ENCODE measurements at regions not wholly inside any gene's neighbourhood (a gene's known extent, or its start where the extent isn't known, plus 50 kb on each side); places are given as distances from the start of the nearest gene placed in this dataset.

- Histone ChIP-seq H3K36me3 (ENCODE audit: control insufficient read depth in 2 of 2, insufficient read depth in 1 of 2, low read length in 2 of 2) (no peaks in the 10 kb centered on the region), H3K4me1 (ENCODE audit: control insufficient read depth, insufficient read depth, low read length) (no peaks in the 10 kb centered on the region), H3K9me3 (ENCODE audit: control insufficient read depth, insufficient read depth, low read depth, low read length) (no peaks in the 10 kb centered on the region), H3K4me3 (ENCODE audit: low read depth, low read length) (no peak overlapping the region), H3K27ac (ENCODE audit: extremely low read depth, low read depth, low read length) (no peak overlapping the region)
- no peak for TF ChIP-seq MEIS1 (CRISPR knock-in tag; IDR thresholded peaks at IDR 0.05; ENCODE audit: borderline replicate concordance)
- TF ChIP-seq ZNF830 (tag by site-specific recombination; IDR thresholded peaks at IDR 0.05; ENCODE audit: low read depth) = no peak
- no peak for TF ChIP-seq GLI2 (tag by site-specific recombination; IDR thresholded peaks at IDR 0.05; ENCODE audit: borderline replicate concordance, low read depth)
- TF ChIP-seq ZNF645 (tag by site-specific recombination; IDR thresholded peaks at IDR 0.05) = no peak
- no peak for TF ChIP-seq ZNF23 (tag by site-specific recombination; IDR thresholded peaks at IDR 0.05; ENCODE audit: borderline replicate concordance)
- no peak for TF ChIP-seq ZBTB48 (tag by site-specific recombination; IDR thresholded peaks at IDR 0.05)
- TF ChIP-seq ZBTB1 (tag by site-specific recombination; IDR thresholded peaks at IDR 0.05) = no peak
- TF ChIP-seq BCL6B (tag by site-specific recombination; IDR thresholded peaks at IDR 0.05) = no peak
- no peak for TF ChIP-seq ZNF146 (tag by site-specific recombination; IDR thresholded peaks at IDR 0.05)
- ChIA-PET POLR2A (no interaction called here), CTCF (interaction anchor here (0.9 kb wide), 1 partner anchor 156 kb away, joined by 3 read pairs; no protein-coding TSS in a partner anchor)
Observed at GRCh38 chr17:31686495-31686894, 172.5 kb downstream of the COPRS start.

GRCh38 chr17:31684901-31685300 lies 174.1 kb downstream of the COPRS start:
- POLR2A ChIA-PET = no interaction called here
- Histone ChIP-seq H3K27ac (ENCODE audit: extremely low read depth, low read depth, low read length) (no peak overlapping the region), H3K36me3 (ENCODE audit: control insufficient read depth in 2 of 2, insufficient read depth in 1 of 2, low read length in 2 of 2) (no peaks in the 10 kb centered on the region), H3K4me3 (ENCODE audit: low read depth, low read length) (no peak overlapping the region), H3K4me1 (ENCODE audit: control insufficient read depth, insufficient read depth, low read length) (no peaks in the 10 kb centered on the region), H3K9me3 (ENCODE audit: control insufficient read depth, insufficient read depth, low read depth, low read length) (no peaks in the 10 kb centered on the region)
- TF ChIP-seq ZNF544 (tag by site-specific recombination; IDR thresholded peaks at IDR 0.05) = no peak
- TF ChIP-seq ZNF629 (tag by site-specific recombination; IDR thresholded peaks at IDR 0.05) = no peak
- peak; percentile 73 for TF ChIP-seq PRDM10 (tag by site-specific recombination; IDR thresholded peaks at IDR 0.05)
- TF ChIP-seq ZFP69B (tag by site-specific recombination; IDR thresholded peaks at IDR 0.05) = no peak
- TF ChIP-seq KLF16 (tag by site-specific recombination; IDR thresholded peaks at IDR 0.05) = no peak
- TF ChIP-seq BCL11A (tag by site-specific recombination; IDR thresholded peaks at IDR 0.05; ENCODE audit: low read depth) = no peak
- CTCF ChIA-PET = no interaction called here

- Histone ChIP-seq H3K36me3 (ENCODE audit: control insufficient read depth in 2 of 2, insufficient read depth in 1 of 2, low read length in 2 of 2) (no peaks in the 10 kb centered on the region), H3K9me3 (ENCODE audit: control insufficient read depth, insufficient read depth, low read depth, low read length) (no peaks in the 10 kb centered on the region), H3K4me1 (ENCODE audit: control insufficient read depth, insufficient read depth, low read length) (no peaks in the 10 kb centered on the region), H3K4me3 (ENCODE audit: low read depth, low read length) (no peak overlapping the region), H3K27ac (ENCODE audit: extremely low read depth, low read depth, low read length) (no peak overlapping the region)
- TF ChIP-seq ZFP41 (tag by site-specific recombination; IDR thresholded peaks at IDR 0.05; ENCODE audit: borderline replicate concordance) (no peak), ZNF560 (tag by site-specific recombination; IDR thresholded peaks at IDR 0.05; ENCODE audit: borderline replicate concordance) (no peak), REPIN1 (tag by site-specific recombination; IDR thresholded peaks at IDR 0.05; ENCODE audit: low read depth) (no peak), ZNF324 (tag by site-specific recombination; IDR thresholded peaks at IDR 0.05) (no peak), ZSCAN23 (tag by site-specific recombination; IDR thresholded peaks at IDR 0.05) (no peak), ZNF202 (tag by site-specific recombination; IDR thresholded peaks at IDR 0.05; ENCODE audit: borderline replicate concordance) (no peak), SETDB1 (IDR thresholded peaks at IDR 0.05; ENCODE audit: insufficient read length, low read length) (no peak), KLF1 (tag by site-specific recombination; IDR thresholded peaks at IDR 0.05) (no peak), ZNF169 (tag by site-specific recombination; IDR thresholded peaks at IDR 0.05) (no peak), ZBTB48 (tag by site-specific recombination; IDR thresholded peaks at IDR 0.05) (no peak), ZBTB21 (tag by site-specific recombination; IDR thresholded peaks at IDR 0.05) (no peak), GLIS2 (tag by site-specific recombination; IDR thresholded peaks at IDR 0.05) (no peak), KLF16 (tag by site-specific recombination; IDR thresholded peaks at IDR 0.05) (no peak)
- ChIA-PET CTCF (no interaction called here), POLR2A (no interaction called here)
Observed at GRCh38 chr17:31680126-31680525, 178.9 kb downstream of the COPRS start.

All from HEK293 (cell line).